ENCODE measurements at regions not wholly inside any gene's neighbourhood (a gene's known extent, or its start where the extent isn't known, plus 50 kb on each side); places are given as distances from the start of the nearest gene placed in this dataset.

GRCh38 chr11:91220476-91221202 lies 997.8 kb upstream of the CHORDC1 start:
- H3K27ac ChIP-seq, result peak overlapping the region; percentile 54
- no peak for TF ChIP-seq CTCF (IDR thresholded peaks at IDR 0.05; ENCODE audit: poor library complexity)
- TF ChIP-seq EZH2 (IDR thresholded peaks at IDR 0.05; ENCODE audit: borderline replicate concordance), result no peak
- no peak for TF ChIP-seq EZH2phosphoT487 (IDR thresholded peaks at IDR 0.05; ENCODE audit: low read depth, severe bottlenecking, unreplicated experiment)

GRCh38 chr11:91219535-91219934 lies 996.7 kb upstream of the CHORDC1 start:
- Histone ChIP-seq H3K27me3 (no peaks in the 10 kb centered on the region), H3K79me2 (no peaks in the 10 kb centered on the region), H2AFZ (no peak overlapping the region), H4K20me1 (ENCODE audit: insufficient read depth, poor library complexity, severe bottlenecking) (no peaks in the 10 kb centered on the region), H3K4me1 (ENCODE audit: insufficient read depth) (peaks cover 9% of the 10 kb centered on the region), H3K4me3 (no peak overlapping the region), H3K36me3 (replicated peaks; ENCODE audit: insufficient read depth, low read depth) (no peaks in the 10 kb centered on the region), H3K4me2 (no peak overlapping the region), H3K27ac (peak overlapping the region; percentile 54), H3K9me3 (ENCODE audit: low read depth) (no peaks in the 10 kb centered on the region), H3K9me2 (replicated peaks; ENCODE audit: insufficient read depth) (no peaks in the 10 kb centered on the region)
- WGBS (ENCODE audit: low lambda C conversion rate, missing lambda C conversion rate), result 58% methylated on average over 1 of the region's 1 CpG
- TF ChIP-seq EZH2phosphoT487 (IDR thresholded peaks at IDR 0.05; ENCODE audit: low read depth, severe bottlenecking, unreplicated experiment) (no peak), EZH2 (IDR thresholded peaks at IDR 0.05; ENCODE audit: borderline replicate concordance) (no peak)
- no peak for DNase-seq (ENCODE audit: low spot score)

More at GRCh38 chr11:91220476-91221202, 997.8 kb upstream of the CHORDC1 start:
- Histone ChIP-seq H3K4me1 (ENCODE audit: insufficient read depth) (peaks cover 9% of the 10 kb centered on the region), H3K4me2 (no peak overlapping the region), H3K9me3 (ENCODE audit: low read depth) (no peaks in the 10 kb centered on the region), H3K36me3 (replicated peaks; ENCODE audit: insufficient read depth, low read depth) (no peaks in the 10 kb centered on the region), H4K20me1 (ENCODE audit: insufficient read depth, poor library complexity, severe bottlenecking) (no peaks in the 10 kb centered on the region), H3K4me3 (no peak overlapping the region), H2AFZ (no peak overlapping the region), H3K79me2 (no peaks in the 10 kb centered on the region), H3K27me3 (no peaks in the 10 kb centered on the region), H3K9me2 (replicated peaks; ENCODE audit: insufficient read depth) (no peaks in the 10 kb centered on the region)
- WGBS (ENCODE audit: low lambda C conversion rate, missing lambda C conversion rate), result 4% methylated on average over 1 of the region's 1 CpG
- DNase-seq (ENCODE audit: low spot score), result peak; percentile 24

GRCh38 chr11:91209751-91210150 lies 986.9 kb upstream of the CHORDC1 start:
- Histone ChIP-seq H3K27ac (no peak overlapping the region), H3K9me2 (replicated peaks; ENCODE audit: insufficient read depth) (no peaks in the 10 kb centered on the region), H3K27me3 (no peaks in the 10 kb centered on the region), H3K4me3 (no peak overlapping the region), H3K4me1 (ENCODE audit: insufficient read depth) (peaks cover 2% of the 10 kb centered on the region), H3K4me2 (no peak overlapping the region), H2AFZ (no peak overlapping the region), H3K9me3 (ENCODE audit: low read depth) (no peaks in the 10 kb centered on the region), H3K79me2 (no peaks in the 10 kb centered on the region), H3K36me3 (replicated peaks; ENCODE audit: insufficient read depth, low read depth) (no peaks in the 10 kb centered on the region), H4K20me1 (ENCODE audit: insufficient read depth, poor library complexity, severe bottlenecking) (no peaks in the 10 kb centered on the region)
- TF ChIP-seq EZH2 (IDR thresholded peaks at IDR 0.05; ENCODE audit: borderline replicate concordance) (no peak), CTCF (IDR thresholded peaks at IDR 0.05; ENCODE audit: poor library complexity) (no peak), EZH2phosphoT487 (IDR thresholded peaks at IDR 0.05; ENCODE audit: low read depth, severe bottlenecking, unreplicated experiment) (no peak)
- DNase-seq (ENCODE audit: low spot score), result no peak

GRCh38 chr11:91209306-91209705 lies 986.5 kb upstream of the CHORDC1 start:
- no peak for DNase-seq (ENCODE audit: low spot score)
- no peaks in the 10 kb centered on the region for H3K9me3 ChIP-seq (ENCODE audit: low read depth)
- peaks cover 2% of the 10 kb centered on the region for H3K4me1 ChIP-seq (ENCODE audit: insufficient read depth)
- H3K27me3 ChIP-seq, result no peaks in the 10 kb centered on the region
- H3K79me2 ChIP-seq, result no peaks in the 10 kb centered on the region
- H3K27ac ChIP-seq, result no peak overlapping the region
- no peak overlapping the region for H3K4me2 ChIP-seq
- H3K36me3 ChIP-seq (replicated peaks; ENCODE audit: insufficient read depth, low read depth), result no peaks in the 10 kb centered on the region
- no peak for TF ChIP-seq EZH2phosphoT487 (IDR thresholded peaks at IDR 0.05; ENCODE audit: low read depth, severe bottlenecking, unreplicated experiment)
- no peak for TF ChIP-seq CTCF (IDR thresholded peaks at IDR 0.05; ENCODE audit: poor library complexity)
- TF ChIP-seq EZH2 (IDR thresholded peaks at IDR 0.05; ENCODE audit: borderline replicate concordance), result no peak
- H3K9me2 ChIP-seq (replicated peaks; ENCODE audit: insufficient read depth), result no peaks in the 10 kb centered on the region
- no peak overlapping the region for H3K4me3 ChIP-seq
- H4K20me1 ChIP-seq (ENCODE audit: insufficient read depth, poor library complexity, severe bottlenecking), result no peaks in the 10 kb centered on the region
- no peak overlapping the region for H2AFZ ChIP-seq

All from hepatocyte (in vitro differentiated cells).